ENCODE measurements at regions not wholly inside any gene's neighbourhood (a gene's known extent, or its start where the extent isn't known, plus 50 kb on each side); places are given as distances from the start of the nearest gene placed in this dataset.
"Not testable (repeated sequence)": the region's sequence is repeated elsewhere in the genome, so short reads cannot be mapped to it uniquely, and the experiment has no call there.

- DNase-seq = no peak
Measured at GRCh38 chr18:1304392-1304992, 399.8 kb downstream of the ADCYAP1 start.

DNA sequence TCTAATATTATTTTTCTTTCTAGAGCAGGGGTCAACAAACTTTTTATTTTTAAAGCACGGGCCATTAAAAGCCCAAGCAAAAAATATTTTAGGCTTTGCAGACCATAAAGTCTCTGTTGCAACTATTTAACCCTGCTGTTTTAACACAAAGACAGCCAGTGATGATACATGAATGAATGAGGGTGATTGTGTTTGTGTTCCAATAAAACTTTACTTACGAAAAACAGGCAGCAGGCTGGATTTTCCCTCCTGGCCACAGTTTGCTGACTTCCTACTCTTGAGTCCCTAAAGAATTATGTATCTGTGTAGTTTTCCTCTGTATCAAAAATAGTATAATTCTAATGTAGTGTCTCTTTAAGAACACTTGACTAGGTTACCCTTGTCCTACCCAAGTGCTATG, 402.0 kb downstream of the ADCYAP1 start:
- DNase-seq = no peak

- DNase-seq = no peak
Measured at GRCh38 chr18:1308686-1309085, 404.0 kb downstream of the ADCYAP1 start.

- DNase-seq = no peak
Measured at GRCh38 chr18:1311376-1311775, 406.7 kb downstream of the ADCYAP1 start.

- DNase-seq = not testable (repeated sequence)
Measured at GRCh38 chr18:1335345-1335744, 430.7 kb downstream of the ADCYAP1 start.

DNA sequence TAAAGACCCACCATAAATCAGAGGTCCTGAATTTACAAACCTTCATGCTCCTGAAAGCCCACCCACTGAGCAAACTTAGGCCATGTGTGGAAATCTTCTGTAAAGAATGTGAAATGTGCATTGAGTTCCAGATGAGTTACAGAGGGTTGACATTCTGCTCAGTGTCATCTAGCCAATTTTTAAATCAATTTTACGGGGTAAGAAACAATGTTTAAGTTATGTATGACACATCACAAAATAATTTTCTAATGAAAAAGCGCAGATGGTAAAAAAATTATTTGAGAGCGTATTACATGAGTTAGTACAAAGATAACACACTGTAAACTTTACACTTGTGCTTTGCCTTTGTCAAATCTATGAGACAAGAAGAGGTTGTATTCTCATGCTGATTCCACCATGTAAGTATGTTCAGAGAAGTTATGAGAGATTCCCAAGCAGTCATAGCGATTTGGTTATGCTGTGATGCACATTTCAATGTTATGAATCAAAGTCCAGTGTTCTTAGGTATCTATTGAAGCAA, 446.3 kb downstream of the ADCYAP1 start:
- no peak for DNase-seq

- no peak for DNase-seq
Measured at GRCh38 chr18:1353025-1353424, 448.4 kb downstream of the ADCYAP1 start.

DNA sequence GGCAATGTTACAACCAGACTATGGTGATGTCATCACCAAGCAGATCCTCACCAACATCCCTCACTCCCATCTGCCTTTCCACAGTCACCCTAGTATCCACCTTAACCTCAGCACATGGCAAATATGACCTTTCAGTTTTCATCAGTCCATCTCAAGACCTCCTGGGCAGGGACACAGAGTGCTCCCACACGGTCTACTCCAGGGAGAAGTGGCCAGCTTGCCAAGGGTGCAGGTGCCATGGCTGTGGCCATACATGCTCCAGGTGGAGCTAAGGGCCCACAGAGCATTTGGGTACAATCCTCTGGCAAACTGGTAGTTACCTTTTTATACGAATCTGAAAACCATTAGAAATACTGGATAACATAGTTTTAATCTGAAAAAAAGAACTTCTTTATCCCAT, 453.1 kb downstream of the ADCYAP1 start:
- DNase-seq = no peak

DNA sequence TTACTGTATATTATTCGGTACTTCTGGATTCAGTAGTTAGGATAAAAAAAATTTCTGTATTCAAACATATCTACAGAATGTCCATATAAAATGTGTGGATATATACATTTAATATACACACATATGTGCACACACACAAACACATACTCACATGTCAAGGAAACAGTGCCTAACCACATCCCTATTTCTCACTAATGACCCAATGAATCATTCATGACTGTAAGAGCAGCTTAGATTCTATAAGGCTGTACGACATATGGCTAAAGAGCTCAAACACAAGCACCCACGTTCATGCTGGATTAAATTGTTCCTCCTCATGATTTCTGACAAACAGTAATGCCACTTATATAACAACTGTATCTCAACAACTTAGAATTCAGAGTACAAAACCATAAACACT, 457.3 kb downstream of the ADCYAP1 start:
- DNase-seq = no peak

GRCh38 chr18:1370552-1370951, 465.9 kb downstream of the ADCYAP1 start:
- no peak for DNase-seq

DNA sequence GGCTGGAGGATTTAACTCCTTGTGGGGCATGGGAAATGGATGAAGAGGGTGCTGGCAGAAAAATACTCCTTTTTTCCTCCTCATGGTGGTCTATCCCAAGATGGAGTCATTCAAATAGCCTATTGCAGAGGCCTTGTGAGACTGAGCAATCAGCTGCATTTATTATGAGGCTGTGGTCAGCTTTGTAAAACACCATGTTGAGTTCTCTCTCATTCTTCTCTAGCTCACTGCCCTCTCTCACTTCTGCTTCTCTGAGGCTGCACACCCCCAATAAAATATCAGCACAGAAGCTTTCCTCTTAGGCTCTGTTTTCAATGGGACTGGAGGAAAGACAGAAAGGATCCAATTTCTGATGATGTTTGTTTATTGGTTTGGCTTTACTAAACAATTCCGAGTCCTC, 467.1 kb downstream of the ADCYAP1 start:
- no peak for DNase-seq

DNA sequence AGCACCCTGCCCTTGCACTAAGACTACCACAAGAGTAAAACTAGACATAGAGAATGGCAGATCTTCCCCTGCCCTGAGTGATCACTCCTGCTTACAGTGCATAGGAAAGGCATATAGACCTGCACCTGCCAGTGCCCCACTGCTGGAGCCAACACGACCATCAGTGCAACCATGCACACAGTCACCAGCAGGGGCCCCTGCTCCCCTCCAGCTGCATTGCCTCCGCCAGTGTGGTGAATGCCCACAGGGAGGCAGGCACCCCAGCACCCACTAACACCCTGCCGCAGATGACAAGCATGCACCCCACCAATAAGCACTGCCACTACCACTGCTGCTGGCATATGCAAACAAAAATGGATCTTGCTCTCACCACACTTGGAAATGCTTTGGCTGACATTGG, 478.8 kb downstream of the ADCYAP1 start:
- no peak for DNase-seq

GRCh38 chr18:1388468-1388867, 483.8 kb downstream of the ADCYAP1 start:
- not testable (repeated sequence) for DNase-seq

DNA sequence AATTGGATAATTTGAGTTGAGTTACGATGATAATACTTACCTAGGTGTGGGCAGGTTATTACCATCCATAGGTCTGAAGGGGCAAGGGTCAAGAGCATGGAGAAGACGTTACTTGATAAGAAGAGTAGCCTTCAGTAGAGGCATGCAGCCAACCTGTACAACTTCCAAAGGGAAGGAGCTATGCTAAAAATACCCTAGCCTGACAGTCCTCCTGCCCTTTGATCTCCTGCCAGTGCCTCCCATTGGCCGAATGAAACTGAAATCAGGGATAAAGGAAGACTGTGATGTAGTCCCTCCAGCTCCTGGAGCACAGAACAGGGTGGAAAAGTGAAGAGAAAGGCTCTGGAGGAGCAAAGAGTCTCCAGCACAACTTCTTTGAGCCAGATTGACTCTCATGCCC, 487.4 kb downstream of the ADCYAP1 start:
- DNase-seq = no peak

GRCh38 chr18:1392865-1393734, 488.4 kb downstream of the ADCYAP1 start:
- no peak for DNase-seq

- DNase-seq = no peak
Measured at GRCh38 chr18:1393929-1394328, 489.3 kb downstream of the ADCYAP1 start.

DNA sequence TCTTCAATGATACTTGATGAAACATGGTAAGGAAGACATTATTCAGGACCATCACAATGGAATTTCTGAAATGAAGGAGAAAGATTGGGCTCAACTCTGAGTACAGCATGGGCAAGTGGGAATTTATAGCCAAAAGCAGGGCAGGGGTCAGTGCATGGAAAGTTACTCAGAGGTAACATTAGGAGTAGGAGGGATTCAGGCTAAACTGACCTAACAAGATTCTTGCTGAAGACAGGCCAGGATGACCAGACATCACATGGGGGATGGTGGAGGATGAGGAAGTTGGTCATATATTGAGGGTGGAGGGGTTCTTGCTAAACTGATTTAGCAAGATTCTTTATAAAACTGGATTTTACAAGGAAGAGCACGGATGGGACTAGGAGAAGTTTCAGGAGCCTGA, 489.8 kb downstream of the ADCYAP1 start:
- no peak for DNase-seq

DNA sequence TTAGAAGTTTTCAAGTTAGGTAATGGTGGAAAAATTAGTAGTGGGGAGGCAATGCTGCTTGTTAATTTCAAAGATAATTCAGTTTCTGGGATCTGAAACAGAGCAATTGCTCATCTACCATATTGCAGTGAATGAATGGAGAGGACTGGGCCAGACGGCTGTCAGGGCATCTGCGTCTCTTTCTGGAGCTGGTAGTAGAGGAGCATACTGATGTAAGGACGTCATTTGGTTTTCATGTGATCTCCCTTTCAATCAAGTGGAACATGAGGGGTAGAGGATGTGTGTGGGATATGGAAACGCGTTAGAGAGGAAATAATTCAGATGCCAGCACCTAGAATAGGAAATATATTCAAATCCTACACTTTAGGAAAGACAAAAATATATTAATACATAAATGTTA, 490.3 kb downstream of the ADCYAP1 start:
- no peak for DNase-seq

DNA sequence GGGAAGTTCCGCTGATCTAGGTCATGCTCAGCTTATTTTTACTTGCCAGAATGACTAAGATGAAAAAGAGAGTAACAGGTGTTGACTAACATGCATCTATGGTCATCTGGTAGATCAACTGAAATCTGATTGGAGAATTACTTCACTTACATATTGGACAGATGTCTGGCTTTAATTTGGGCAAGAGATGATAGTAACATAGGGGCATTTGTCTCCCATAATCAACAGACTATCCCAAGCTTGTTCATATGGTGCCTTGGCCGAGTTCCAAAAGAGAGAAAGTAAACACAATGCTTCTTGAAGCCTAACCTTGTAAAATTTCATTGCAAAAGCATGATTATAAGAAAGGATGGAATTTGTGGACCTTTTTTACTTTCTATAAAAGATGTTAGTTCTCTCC, 503.7 kb downstream of the ADCYAP1 start:
- DNase-seq = no peak

DNA sequence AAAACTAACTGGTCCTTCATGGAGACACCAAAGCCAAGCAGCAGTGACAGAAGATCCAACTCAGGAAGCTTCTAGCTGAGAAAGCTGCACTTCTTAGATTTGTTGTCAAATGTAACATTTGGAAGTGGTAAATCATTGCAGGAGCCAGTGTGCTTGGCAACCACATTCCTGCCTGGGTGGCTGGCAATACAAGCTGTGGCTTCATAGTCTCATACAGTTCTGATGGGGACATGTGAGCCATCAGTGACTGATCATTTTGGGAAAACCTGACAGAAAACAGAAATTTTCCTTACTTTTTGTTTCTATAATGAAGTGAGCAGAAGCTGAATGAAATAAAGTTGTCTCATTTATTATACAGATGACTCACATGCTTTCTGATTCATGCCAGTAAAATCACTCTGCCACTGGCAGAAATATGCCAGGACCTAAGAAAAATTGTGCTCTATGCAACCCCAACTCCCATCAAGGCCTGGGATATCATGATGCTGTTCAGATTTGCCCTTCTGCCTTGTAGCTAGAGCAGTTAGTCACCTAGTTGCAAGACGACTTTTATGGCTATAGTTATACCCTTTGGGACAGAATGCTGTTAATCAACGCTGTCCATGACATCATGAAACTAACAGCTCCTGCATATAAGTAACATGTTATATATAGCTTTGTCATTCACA, 508.1 kb downstream of the ADCYAP1 start:
- no peak for DNase-seq

DNA sequence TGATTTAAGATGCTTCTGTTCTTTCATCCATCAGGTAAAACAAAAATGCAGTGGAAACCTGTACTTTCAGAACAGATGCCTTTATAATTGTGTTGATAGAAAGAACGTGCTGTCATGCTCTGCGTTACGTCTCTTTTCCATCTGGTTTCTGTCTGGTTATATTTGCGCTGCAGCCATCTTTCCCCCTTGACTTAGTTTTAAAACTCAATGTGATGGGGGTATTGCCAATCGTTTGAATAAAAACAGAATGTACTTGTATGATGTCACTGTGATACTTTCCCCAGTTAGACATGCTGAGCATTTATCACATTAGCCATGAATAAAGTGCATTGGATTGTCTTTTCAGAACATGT, 508.6 kb downstream of the ADCYAP1 start:
- DNase-seq = no peak

DNA sequence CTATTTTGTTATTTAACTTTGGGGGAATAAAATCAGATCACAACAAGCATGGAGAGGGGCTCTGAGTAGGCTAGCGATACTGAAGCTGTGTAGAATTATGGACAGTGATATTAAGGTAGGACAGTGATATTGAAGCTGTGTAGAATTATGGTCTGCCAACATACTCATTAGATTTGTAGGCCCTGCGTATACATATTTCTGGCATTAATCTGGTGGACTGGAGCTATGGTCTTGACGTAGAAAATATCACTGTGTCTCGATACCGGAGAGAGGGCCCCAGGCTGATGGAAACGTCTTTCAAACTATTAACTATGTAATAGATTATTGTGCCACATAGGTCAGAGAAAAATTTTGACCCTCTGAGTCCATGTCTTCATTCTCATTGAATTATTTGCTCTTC, 511.4 kb downstream of the ADCYAP1 start:
- DNase-seq = no peak

DNA sequence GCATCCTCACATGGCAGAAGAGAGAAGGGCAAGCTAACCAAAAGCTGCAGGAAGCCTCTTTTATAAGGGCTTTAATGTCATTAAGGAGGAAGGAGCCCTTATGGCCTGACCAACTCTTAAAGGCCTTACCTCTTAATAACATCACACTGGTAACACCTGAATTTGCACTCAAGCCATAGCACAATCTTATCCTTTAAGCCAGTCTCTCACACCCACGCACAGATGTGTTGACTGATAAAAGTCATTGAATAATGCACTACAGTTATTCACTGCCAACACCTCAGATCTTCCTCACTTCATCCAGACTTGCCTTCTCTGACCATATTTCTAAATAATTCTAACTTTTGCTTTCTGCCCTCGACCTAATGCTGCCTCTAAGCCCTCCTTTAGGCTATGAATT, 516.8 kb downstream of the ADCYAP1 start:
- no peak for DNase-seq

DNA sequence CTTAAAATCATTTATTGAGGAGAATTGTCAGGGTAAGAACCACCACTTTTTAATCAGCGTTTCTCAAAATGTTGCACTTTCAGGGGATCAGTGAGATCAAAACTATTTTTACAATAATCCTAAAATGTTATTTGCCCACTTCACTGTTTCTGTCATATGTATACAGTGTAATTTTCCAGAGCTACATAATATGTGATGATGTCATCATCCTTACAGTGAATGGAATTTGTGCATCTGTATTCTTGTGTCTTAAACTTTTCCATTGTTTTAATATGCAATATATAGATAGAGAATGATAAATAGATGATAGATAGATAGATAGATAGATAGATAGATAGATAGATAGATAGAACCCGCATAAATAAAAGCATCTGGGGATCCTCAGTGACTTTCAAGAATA, 518.0 kb downstream of the ADCYAP1 start:
- DNase-seq = no peak

Data from stimulated activated naive CD4-positive, alpha-beta T cell (primary cell).